Ectodermal cell (in vitro differentiated cells): ENCODE measurements at regions not wholly inside any gene's neighbourhood (a gene's known extent, or its start where the extent isn't known, plus 50 kb on each side); places are given as distances from the start of the nearest gene placed in this dataset.

Source experiments
- H3K27ac ChIP-seq: 2 replicates; pipeline ENCODE4 v1.7.0; 2013; ENCODE audit warnings: mild to moderate bottlenecking, low read depth, low read length; ENCODE audit not compliant: insufficient read depth, poor library complexity, severe bottlenecking
- H3K27me3 ChIP-seq: 2 replicates; pipeline ENCODE4 v1.7.0; 2013; ENCODE audit warnings: mild to moderate bottlenecking, low read length; ENCODE audit not compliant: insufficient read depth, control insufficient read depth, poor library complexity, severe bottlenecking
- H3K36me3 ChIP-seq: one replicate; pipeline ENCODE4 v1.7.0; 2013; ENCODE audit warnings: low read length; ENCODE audit not compliant: control insufficient read depth, insufficient read depth
- H3K4me1 ChIP-seq: one replicate; pipeline ENCODE4 v1.7.0; 2013; ENCODE audit warnings: low read length; ENCODE audit not compliant: control insufficient read depth, insufficient read depth
- H3K4me3 ChIP-seq: 2 replicates; pipeline ENCODE4 v1.7.0; 2013; ENCODE audit warnings: low read depth, low read length, control low read depth; ENCODE audit not compliant: insufficient read depth
- H3K9me3 ChIP-seq: 2 replicates; pipeline ENCODE4 v1.7.0; 2013; ENCODE audit warnings: mild to moderate bottlenecking, low read length, moderate library complexity; ENCODE audit not compliant: control insufficient read depth
- WGBS, 2 experiments: methylation state at CpG; one replicate each; pipeline ENCODE4 v1.1.7; 2013; ENCODE audit warnings: missing lambda C conversion rate in 2 of 2; 5-methylcytosine and 5-hydroxymethylcytosine counted together

DNA sequence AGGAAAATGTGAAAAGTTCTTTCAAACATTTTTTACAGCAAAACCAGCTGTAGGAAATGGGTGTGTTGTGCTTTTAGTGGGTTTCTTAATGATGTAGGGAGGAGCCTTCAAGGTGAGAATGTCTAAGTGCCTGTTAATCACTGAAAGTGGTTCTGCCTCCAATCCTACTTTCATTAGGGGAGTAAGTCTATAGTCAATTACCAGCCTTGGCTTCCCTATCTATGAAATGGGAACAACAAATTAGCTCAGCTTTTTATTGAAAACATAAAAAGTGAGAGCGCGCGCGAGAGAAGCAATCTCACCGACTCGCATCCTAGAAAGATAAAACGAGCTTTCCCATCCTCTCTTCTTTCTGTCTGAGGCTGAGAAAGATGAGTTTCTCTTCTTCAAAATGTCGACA lies 140.0 kb upstream of the LHX5 start:
- no peaks in the 10 kb centered on the region for H3K9me3 ChIP-seq
- H3K36me3 ChIP-seq: no peaks in the 10 kb centered on the region
- H3K4me1 ChIP-seq: peaks cover 24% of the 10 kb centered on the region
- 90 to 91% methylated on average over 8 of the region's 8 CpGs for WGBS, 2 experiments
- H3K27ac ChIP-seq: peak overlapping the region; percentile 26
- H3K4me3 ChIP-seq: no peak overlapping the region
- peaks cover 26% of the 10 kb centered on the region for H3K27me3 ChIP-seq

DNA sequence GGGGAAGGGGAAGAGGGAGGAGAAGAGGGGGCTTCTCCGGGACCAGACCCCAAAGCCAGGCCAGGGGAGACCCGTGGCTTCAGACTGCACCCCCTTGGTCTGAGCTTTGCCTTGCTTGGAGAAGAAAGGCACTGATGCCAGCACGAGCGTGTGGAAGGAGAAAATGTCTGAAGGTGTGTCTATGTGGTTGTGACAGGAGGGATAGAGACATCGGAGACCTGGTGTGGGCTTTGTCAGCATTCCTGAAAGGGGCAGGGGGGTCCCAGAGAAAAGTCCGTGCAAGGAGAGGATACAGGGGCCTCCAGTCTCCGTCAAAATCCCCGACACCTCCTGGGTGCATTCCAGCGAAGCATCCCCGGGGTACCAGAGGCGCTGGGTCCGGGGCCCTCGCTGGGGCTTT lies 139.0 kb upstream of the LHX5 start:
- H3K4me3 ChIP-seq: peak overlapping the region; percentile 22
- 1 to 3% methylated on average over 13 of the region's 13 CpGs for WGBS, 2 experiments
- H3K4me1 ChIP-seq: peaks cover 24% of the 10 kb centered on the region
- peak overlapping the region; percentile 76 for H3K27ac ChIP-seq
- H3K9me3 ChIP-seq: no peaks in the 10 kb centered on the region
- H3K27me3 ChIP-seq: peaks cover 26% of the 10 kb centered on the region
- H3K36me3 ChIP-seq: no peaks in the 10 kb centered on the region

DNA sequence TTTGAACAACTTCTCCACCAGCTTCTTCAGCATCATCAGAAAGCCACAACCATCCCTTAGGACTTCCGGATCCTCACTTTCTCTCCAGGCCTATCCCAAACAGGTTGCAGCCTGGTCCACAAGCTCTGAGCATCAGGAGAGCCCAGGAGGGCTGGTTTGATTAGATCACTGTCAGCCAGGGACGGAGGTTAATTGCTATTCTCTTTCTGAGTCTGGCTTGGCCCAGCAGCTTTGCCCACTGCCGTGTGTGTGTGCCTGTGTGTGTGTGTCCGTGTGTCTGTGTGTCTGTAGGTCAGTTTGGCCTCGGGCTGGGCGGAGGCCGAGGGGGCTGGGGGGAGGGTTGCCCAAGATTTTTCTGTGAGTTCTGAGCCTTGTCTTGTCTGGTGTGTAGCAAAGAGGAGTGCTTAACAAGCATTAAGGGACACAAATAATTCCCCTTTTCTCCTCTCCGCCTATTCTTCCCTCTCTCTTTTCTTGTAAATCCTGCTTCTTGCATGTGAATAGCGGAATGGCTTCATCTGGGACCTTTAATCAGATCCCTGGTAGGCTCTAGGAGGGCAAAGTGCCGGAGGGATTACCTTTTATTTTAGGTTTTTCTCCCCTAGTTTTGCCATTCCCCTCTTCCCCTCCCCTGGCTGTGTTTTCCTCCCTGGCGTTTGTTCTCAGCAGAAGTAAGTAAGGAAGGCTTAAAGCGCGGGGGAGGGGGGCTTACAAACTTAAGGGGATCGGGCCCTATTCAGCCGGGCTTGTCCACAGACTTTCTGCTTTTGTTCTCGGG lies 138.2 kb upstream of the LHX5 start:
- H3K27me3 ChIP-seq: peaks cover 26% of the 10 kb centered on the region
- H3K4me1 ChIP-seq: peaks cover 24% of the 10 kb centered on the region
- H3K27ac ChIP-seq: peak overlapping the region; percentile 76
- H3K9me3 ChIP-seq: no peaks in the 10 kb centered on the region
- H3K36me3 ChIP-seq: no peaks in the 10 kb centered on the region
- H3K4me3 ChIP-seq: peak overlapping the region; percentile 22
- WGBS, 2 experiments: 4% methylated on average over 15 to 16 of the region's 16 CpGs

DNA sequence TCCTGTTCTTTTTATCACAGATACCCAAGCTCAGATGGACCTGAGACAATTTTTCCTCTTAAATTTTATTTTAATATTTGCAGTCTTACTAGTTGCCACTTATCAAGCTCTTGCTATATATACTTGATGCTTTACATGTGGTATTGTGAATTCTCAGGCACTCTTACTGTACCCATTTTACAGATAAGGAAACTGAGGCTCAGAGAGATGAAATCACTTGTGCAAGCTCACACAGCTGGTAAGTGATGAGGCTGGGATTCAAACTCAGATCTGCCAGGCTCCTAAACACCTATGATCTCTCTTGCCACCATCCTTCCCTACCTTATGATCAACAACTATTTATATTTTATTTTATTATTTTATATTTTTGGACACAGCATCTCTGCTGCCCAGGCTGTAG lies 133.0 kb upstream of the LHX5 start:
- Histone ChIP-seq H3K36me3 (no peaks in the 10 kb centered on the region), H3K9me3 (no peaks in the 10 kb centered on the region), H3K4me1 (peaks cover 3% of the 10 kb centered on the region), H3K4me3 (no peak overlapping the region), H3K27ac (no peak overlapping the region), H3K27me3 (peaks cover 5% of the 10 kb centered on the region)

DNA sequence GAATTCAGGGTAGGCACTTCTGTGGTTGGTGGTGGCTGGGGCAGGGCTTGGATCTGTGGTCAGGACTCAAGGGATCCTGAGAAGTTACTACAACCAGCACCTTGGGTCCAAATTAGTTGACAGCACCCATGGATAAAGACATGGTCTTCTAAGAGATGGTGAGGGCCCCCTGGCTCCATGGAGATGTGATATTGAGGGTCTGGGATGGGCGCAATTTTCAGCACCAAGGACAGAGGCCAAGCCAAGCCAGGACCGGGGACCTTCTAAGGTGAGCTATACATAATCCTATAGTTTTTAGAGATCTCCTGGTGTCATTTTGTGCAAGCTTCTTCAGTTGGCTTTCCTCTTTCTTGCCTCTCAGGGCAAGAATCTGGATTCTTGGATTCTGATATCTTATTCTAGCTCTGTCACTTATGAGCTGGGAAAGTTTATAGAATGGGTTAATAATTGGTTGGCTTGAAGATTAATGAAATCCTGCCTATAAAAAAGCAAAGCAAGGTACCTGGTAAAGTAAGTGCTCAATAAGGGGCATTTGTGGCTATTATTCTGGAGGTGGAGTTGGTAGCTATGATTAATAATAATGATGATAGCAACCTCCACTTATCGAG lies 130.1 kb upstream of the LHX5 start:
- H3K4me3 ChIP-seq: no peak overlapping the region
- H3K4me1 ChIP-seq: no peaks in the 10 kb centered on the region
- peaks cover 5% of the 10 kb centered on the region for H3K27me3 ChIP-seq
- no peak overlapping the region for H3K27ac ChIP-seq
- H3K36me3 ChIP-seq: no peaks in the 10 kb centered on the region
- H3K9me3 ChIP-seq: no peaks in the 10 kb centered on the region
- WGBS, 2 experiments: 22 to 60% methylated on average over 2 to 3 of the region's 3 CpGs

DNA sequence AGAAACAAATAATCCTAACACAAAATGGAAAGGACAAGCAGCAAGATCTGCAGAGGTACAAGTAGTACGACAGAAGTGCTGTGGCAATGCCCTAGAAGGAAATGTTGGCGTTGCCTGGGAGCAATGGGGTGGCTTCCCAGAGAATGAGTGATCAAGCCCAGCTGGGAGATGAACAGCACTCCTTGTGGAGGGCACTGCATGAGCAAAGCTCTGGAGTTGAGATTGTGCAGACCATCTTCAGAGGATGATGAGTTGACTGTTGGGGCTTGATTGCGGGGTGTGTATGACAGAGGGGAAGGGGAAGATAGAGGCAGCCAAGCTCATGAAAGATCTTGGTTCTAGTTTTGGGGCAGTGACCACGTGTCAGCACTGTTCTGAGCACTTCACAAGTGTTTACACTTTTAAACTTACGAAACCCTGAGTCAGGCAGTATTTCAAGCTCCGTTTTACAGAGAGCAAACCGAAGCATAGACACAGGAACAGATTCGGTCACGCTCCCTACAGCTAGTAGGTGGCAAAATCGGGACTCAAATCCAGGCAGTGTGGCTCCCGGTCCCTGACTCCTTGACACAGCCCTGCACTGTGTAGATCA lies 127.2 kb upstream of the LHX5 start:
- Histone ChIP-seq H3K27me3 (peaks cover 5% of the 10 kb centered on the region), H3K4me3 (no peak overlapping the region), H3K27ac (no peak overlapping the region), H3K4me1 (no peaks in the 10 kb centered on the region), H3K36me3 (no peaks in the 10 kb centered on the region), H3K9me3 (no peaks in the 10 kb centered on the region)
- WGBS, 2 experiments: 79 to 81% methylated on average over 11 of the region's 11 CpGs

DNA sequence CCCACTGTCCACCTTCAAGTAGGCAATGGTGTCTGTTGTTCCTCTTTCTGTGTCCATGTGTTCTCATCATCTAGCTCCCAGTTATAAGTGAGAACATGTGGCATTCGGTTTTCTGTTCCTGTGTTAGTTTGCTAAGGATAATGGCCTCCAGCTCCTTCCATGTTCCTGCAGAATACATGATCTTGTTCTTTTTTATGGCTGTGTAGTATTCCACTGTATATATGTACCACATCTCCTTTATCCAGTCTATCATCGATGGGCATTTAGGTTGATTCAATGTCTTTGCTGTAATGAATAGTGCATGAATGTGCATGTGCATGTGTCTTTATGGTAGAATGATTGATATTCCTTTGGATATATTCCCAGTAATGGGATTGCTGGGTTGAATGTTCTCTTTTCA lies 123.3 kb upstream of the LHX5 start:
- Histone ChIP-seq H3K4me1 (no peaks in the 10 kb centered on the region), H3K27ac (no peak overlapping the region), H3K36me3 (no peaks in the 10 kb centered on the region), H3K9me3 (no peaks in the 10 kb centered on the region), H3K4me3 (no peak overlapping the region), H3K27me3 (peaks cover 15% of the 10 kb centered on the region)
- WGBS, 2 experiments: 92 to 94% methylated on average over 2 of the region's 2 CpGs

DNA sequence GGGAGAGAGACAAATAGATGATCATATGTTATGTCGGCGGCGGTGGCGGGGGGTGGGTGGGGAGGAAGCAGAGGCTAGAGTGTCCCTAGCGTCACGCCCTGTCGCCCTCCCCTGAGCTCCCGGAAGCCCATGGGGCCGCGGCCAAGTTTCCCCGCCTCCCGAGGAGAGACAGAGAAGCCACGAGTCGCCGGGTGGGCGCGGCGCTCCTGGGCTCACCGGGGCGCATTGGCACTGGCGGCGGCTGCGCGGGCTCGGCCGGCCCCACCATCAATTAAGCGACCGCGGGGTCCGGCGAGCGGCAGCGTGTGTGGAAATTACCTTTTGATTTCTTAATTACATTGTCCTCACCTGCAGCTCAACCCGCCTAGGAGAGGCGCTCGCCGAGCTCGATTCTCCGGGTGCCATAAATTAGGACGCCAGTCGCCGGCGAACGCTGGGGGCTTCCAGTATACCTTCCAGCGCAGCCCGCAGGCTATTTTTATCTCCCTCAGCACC lies 119.9 kb upstream of the LHX5 start:
- Histone ChIP-seq H3K27me3 (peaks cover 15% of the 10 kb centered on the region), H3K4me3 (peak overlapping the region; percentile 25)

DNA sequence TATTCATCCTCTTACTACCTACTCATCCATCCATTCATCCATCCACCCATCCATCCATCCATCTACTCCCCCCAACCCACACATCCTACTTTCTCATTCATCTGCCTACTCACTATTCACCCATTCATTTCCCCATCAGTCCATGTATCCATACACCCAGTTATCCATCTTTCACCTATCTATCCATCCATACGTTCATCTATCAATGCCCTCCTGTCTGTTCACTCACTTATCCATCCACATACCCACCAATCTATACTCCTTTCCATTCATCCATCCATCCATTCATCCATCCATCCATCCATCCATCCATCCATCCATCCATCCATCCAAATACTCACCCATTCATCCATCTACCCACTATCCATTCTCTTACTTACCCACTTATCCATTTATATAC lies 117.8 kb upstream of the LHX5 start:
- Histone ChIP-seq H3K27ac (no peak overlapping the region), H3K4me3 (no peak overlapping the region), H3K27me3 (peaks cover 15% of the 10 kb centered on the region), H3K9me3 (no peaks in the 10 kb centered on the region), H3K4me1 (peaks cover 11% of the 10 kb centered on the region), H3K36me3 (no peaks in the 10 kb centered on the region)
- 88 to 91% methylated on average over 1 of the region's 1 CpG for WGBS, 2 experiments

More for the DNA sequence above, 119.9 kb upstream of the LHX5 start:
- WGBS, 2 experiments: 4 to 5% methylated on average over 46 of the region's 46 CpGs
- Histone ChIP-seq H3K9me3 (no peaks in the 10 kb centered on the region), H3K4me1 (peaks cover 11% of the 10 kb centered on the region), H3K27ac (no peak overlapping the region), H3K36me3 (no peaks in the 10 kb centered on the region)

DNA sequence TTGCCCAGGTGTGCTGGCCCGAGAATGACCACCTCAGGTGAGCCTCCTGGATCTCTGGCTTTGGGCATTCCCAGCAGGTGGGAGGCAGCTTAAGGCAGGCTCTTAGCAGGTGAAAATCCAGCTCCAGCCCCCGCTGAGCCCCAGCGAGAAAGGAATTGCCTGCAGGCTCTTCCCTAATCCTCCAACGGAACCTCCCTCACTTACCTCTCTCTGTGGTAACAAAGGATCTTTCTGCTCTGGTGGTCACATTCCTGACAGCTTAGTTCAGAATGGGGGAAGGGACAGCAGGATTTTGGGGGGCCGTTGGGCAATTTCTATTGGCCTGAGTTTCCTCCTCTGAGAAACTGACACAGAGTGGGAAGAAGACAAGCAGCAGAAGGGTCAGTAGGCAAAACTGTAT lies 116.0 kb upstream of the LHX5 start:
- H3K4me1 ChIP-seq: peaks cover 11% of the 10 kb centered on the region
- peak overlapping the region; percentile 60 for H3K27ac ChIP-seq
- H3K27me3 ChIP-seq: peaks cover 14% of the 10 kb centered on the region
- 2 to 5% methylated on average over 5 of the region's 5 CpGs for WGBS, 2 experiments
- no peaks in the 10 kb centered on the region for H3K9me3 ChIP-seq
- no peak overlapping the region for H3K4me3 ChIP-seq
- no peaks in the 10 kb centered on the region for H3K36me3 ChIP-seq
